ENCODE measurements at regions not wholly inside any gene's neighbourhood (a gene's known extent, or its start where the extent isn't known, plus 50 kb on each side); places are given as distances from the start of the nearest gene placed in this dataset. TPM values are rescaled to one million over a fixed set of nuclear protein-coding genes. Genes with fewer than 3 reads are reported as not detected.
"Not testable (repeated sequence)": the region's sequence is repeated elsewhere in the genome, so short reads cannot be mapped to it uniquely, and the experiment has no call there.

DNA sequence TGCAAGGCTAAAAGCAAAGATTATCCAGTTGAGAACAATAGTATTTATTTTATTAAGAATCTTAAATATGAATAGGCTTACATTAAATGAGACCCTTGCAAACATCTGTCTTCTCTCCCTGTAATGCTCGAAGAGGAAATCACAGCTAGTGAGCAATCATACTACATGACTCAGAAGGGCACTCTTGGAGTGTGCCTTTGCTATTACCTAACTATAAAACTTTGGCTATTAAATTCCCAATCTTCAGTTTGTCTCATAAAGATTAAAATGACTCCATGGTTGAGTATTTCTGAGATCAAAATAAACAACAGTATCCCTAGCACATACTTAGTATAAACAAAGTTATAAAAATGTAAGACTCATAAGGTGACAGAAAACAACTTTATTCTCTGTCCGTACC lies 296.9 kb downstream of the KCNJ3 start:
- no peak for DNase-seq

GRCh38 chr2:154992826-154993225 lies 294.3 kb downstream of the KCNJ3 start:
- peak; percentile 52 for DNase-seq

DNA sequence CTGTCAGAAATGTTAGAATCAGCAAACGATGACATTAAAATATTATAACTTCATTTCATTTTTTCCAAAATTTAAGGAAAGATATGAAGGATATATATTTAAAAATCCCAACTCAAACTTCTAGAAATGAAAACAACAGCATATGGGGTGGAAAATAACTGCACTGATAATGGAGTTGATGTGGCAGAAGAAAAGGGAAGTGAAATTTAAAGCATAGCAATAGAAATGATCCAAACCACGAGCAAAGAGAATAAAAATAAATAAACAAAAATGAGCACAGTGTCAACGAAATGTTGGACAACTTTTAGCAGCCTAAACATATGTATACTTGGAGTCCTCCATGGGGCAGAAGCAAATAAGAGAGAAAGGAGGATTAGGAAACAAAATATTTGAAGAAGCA lies 280.2 kb downstream of the KCNJ3 start:
- DNase-seq = no peak

GRCh38 chr2:154978244-154978643 lies 279.7 kb downstream of the KCNJ3 start:
- no peak for DNase-seq

DNA sequence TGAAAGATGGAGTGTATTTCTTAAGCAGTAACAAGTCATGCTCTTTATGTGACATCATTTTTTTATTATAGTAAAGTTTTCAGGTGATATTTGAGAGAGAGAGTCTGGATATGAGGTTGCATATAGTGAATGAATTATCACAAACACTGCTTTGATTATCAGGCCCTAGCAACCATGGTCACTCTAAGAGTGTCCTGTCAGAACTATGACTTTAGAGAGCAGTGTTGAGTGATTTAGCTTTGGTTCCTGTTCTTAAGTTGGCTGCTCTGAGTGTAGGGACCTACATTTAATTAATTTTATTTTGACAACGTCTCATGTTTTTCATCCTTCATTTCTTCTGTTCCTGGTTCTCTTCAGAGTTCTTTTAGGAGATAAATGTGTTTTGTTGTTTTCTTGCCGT lies 275.5 kb downstream of the KCNJ3 start:
- no peak for DNase-seq

DNA sequence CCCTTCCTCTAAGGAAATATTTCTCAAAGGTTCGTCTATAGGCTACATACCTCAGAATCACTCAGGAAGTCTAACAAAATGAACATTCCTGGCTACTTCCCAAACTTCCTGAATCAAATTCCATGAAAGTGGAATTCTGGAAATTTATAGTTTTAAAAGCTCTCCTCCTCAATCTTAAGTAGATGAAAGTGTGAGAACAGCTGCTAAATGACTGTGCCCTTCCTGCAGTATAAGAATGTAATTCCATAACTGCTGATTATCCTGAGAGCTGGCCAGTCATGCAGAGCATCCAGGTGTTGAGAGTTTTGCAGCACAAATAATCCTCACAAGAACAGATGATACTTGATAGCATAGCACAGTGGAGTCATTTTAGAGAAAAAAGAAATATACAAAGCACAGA lies 265.0 kb downstream of the KCNJ3 start:
- no peak for DNase-seq

DNA sequence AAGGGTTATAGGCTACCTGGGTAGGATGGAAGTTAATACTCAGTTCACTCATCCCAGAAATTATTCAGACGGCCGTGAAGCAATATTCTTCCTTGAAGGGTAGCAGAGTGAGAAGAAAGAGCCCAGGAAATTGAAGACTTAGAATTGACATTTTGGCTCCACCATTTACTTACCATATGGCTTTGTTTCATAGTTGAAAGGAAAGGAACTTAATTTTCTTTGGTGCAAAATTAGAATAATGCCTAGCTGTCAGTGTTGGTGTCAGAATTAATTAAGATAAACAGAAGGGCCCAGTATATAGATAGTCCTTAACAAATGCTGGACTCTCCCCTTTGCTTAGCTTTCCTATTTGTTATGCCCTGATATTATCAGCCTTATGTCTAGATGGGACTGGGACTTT lies 263.2 kb downstream of the KCNJ3 start:
- no peak for DNase-seq

DNA sequence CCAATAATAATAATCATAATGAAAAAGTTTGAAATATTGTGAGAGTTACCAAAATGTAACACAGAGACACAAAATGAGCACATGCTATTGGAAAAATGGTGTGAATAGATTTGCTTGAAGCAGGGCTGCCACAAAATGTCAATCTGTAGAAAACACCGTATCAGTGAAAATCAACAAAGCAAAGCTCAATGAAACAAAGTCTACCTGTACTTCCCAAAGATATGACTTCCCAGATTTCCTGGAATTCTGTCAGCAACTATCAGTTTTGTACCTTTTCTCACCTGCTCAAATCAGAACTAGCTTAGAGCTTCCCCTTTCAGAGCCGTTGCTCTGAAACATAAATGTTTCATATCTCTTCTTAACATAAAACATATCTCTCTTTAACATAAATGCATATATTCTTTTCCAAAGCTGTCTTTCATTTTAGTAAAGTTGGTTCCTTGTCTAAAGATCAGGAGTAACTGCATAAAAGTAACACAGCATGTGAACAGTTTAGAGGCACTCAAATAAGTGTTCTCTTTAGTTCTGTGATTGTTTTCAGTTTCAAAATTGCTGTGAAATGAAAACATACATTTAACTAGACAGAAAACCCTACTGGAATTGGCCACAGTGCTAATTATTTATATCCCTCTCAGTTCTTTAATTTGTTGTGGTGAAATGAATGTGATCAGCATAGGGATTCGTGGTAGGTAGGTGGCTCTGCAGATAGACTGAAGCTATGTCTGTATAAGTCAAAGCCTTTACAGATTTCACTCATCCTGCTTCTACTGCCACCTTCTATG lies 262.5 kb downstream of the KCNJ3 start:
- DNase-seq = no peak

- DNase-seq = no peak
Observed at GRCh38 chr2:154952346-154952980, 254.0 kb downstream of the KCNJ3 start.

DNA sequence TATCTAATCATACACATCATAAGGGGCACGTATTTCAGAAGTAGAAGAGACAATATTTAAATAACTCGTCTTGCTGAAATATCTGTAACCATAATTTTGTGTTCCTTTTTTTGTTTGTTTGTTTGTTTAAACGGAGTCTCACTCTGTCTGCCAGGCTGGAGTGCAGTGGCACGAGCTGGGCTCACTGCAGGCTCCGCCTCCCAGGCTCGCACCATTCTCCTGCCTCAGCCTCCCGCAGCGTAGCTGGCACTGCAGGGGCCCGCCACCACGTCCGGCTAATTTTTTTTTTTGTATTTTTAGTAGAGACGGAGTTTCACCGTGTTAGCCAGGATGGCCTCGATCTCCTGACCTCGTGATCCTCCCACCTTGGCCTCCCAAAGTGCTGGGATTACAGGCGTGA lies 248.9 kb downstream of the KCNJ3 start:
- not testable (repeated sequence) for DNase-seq

DNA sequence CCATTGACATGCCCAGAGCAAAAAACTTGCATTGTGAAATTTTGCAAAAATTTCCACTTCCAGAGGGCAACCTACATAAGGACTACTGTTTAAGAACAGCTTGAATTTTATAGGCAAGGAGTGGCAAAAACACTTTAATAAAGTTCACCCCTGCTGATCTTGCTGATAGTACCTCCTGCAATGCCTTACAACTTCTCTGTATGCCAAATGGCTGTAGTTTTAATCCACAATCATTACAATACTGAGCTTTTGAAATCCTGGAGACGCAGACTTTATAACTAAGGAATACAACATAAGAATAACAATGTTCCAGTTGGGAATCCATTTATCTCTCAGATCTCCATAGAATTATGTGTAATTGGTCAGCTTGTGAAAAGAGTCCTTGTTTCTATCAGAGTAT lies 247.5 kb downstream of the KCNJ3 start:
- no peak for DNase-seq

DNA sequence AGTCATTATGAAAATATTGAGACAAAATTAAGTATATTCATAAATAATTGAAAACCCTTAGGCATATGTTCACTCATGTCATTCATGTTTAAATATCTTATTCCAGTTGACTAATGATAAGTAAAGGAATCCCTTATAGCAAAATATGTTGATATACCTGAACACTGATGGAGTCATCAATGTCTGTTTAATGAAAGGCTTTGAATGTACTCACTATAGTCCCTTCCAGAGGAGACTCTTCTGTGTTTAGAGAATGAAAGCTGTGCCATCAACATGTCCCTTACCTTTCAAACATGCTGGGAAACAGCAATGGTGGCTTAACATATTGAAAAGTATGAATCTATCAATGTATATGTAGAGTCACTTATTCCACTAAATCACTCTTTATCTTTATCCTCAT lies 242.9 kb downstream of the KCNJ3 start:
- DNase-seq = no peak

GRCh38 chr2:154934213-154934612 lies 235.7 kb downstream of the KCNJ3 start:
- DNase-seq = no peak

DNA sequence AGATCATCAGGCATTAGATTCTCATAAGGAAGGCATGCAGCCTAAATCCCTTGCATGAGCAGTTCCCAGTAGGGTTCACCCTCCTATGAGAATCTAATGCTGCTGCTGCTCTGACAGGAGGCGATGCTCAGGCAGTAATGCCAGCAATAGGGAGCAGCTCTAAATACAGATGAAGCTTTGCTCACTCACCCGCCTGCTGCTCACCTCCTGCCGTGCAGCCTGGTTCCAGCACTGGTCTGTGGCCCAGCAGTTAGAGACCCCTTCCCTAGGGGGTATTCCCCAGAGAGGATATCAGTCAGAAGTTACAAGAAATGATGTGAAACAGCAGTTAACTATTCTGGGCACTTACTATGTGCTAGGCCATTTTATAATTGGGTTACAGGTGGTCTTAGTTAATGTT lies 226.0 kb downstream of the KCNJ3 start:
- no peak for DNase-seq

DNA sequence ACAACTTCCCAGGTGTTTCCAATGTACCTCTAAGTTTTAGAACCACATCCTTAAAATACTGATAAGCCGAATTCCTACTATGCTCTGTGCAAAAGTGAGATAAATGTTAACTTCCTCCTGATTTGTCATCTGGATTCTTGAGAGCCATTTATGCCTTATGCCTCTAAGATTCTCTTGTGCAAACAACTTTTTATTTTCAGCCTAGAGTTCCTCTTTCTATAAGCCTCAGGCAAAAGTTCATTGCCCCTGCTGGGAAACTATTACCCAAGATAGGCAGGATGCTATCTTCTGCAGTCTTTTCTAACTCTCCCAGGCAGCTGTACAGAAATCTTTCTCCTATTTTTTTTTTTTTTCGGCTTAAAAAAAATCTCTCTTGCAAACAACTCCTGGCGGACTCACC lies 216.1 kb downstream of the KCNJ3 start:
- DNase-seq = no peak

- no peak for DNase-seq
Observed at GRCh38 chr2:154912215-154912614, 213.7 kb downstream of the KCNJ3 start.

DNA sequence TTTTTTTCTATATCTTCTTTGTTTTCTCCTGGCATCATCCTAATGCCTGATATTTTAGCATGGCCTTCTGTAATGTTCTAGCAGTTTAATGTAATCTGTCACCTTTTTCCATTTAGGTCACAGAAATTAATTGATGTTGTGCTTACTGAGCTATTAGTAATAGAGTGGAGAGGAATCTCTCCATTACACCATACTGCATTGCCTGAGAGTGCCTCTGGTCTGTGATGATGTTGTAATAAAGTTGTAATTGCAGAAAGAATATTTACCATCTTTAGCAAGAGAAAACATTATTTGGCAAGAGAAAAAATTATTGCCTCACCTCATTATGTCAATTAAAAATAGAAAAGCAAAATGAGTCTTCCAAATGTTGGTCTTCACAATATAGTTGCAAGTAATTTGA lies 213.2 kb downstream of the KCNJ3 start:
- DNase-seq = no peak

DNA sequence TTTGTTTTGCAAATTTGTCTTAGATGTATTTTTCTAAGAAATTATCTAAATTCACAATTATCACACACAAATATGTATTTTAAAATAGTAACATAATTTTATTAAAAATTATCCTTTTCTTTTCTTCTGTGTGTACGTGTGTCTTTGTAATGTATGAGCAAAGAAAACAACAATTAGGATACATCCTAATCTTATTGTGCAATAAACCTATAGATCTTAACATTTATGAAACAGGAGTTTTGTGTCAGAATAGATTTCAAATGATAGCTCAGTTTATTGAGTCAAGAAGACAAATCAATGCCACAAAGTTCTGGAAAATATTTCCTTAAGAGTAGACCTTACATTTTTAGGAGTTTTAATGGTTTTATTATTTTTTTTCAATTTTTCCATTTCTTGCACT lies 212.2 kb downstream of the KCNJ3 start:
- DNase-seq = no peak

DNA sequence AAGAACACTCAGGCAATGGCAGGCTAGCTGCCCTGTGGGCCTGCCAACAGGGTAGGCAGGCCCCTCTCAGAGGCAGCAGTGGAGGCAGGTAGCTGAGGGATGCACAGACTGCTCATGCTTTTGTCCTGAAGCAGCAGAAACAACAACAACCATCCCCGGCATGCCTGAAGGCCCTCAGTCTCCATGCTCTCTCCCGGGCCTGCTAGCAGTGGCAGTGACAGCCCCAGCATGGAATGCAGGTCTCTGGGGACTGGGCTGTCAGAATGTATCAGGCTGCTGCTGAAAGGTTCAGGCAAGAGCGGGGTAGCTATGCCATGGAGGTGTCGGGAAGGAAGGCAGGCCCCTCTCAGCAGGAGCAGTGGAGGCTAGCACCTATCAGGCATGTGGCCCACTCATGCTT lies 209.8 kb downstream of the KCNJ3 start:
- no peak for DNase-seq

Small RNA genes in the stretch of these regions (small RNA-seq; reads per million reads assigned to genes)
- not detected for gene MTCO1P45 (ENCODE audit: low replicate concordance)
- gene RNU6-1001P (ENCODE audit: low replicate concordance) = not detected
- gene RNU6-546P (ENCODE audit: low replicate concordance) = not detected

All from tongue (tissue), 2 donors.